ENCODE measurements at regions not wholly inside any gene's neighbourhood (a gene's known extent, or its start where the extent isn't known, plus 50 kb on each side); places are given as distances from the start of the nearest gene placed in this dataset.

- no peak for TF ChIP-seq POLR2A (IDR thresholded peaks at IDR 0.05)
- TF ChIP-seq, protein P1, sequence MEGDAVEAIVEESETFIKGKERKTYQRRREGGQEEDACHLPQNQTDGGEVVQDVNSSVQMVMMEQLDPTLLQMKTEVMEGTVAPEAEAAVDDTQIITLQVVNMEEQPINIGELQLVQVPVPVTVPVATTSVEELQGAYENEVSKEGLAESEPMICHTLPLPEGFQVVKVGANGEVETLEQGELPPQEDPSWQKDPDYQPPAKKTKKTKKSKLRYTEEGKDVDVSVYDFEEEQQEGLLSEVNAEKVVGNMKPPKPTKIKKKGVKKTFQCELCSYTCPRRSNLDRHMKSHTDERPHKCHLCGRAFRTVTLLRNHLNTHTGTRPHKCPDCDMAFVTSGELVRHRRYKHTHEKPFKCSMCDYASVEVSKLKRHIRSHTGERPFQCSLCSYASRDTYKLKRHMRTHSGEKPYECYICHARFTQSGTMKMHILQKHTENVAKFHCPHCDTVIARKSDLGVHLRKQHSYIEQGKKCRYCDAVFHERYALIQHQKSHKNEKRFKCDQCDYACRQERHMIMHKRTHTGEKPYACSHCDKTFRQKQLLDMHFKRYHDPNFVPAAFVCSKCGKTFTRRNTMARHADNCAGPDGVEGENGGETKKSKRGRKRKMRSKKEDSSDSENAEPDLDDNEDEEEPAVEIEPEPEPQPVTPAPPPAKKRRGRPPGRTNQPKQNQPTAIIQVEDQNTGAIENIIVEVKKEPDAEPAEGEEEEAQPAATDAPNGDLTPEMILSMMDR (IDR thresholded peaks at IDR 0.05 in 4 of 5, conservative IDR thresholded peaks at IDR 0.05 in 1 of 5) = no peak
Measured at GRCh38 chr1:178672434-178672833, 52.6 kb upstream of the RALGPS2 start.

Data from gastrocnemius medialis (tissue), 4 donors.